ENCODE measurements at regions not wholly inside any gene's neighbourhood (a gene's known extent, or its start where the extent isn't known, plus 50 kb on each side); places are given as distances from the start of the nearest gene placed in this dataset.

GRCh38 chr13:88926890-88927502, 1255.8 kb downstream of the SLITRK5 start:
- no peak for TF ChIP-seq EZH2 (IDR thresholded peaks at IDR 0.05; ENCODE audit: low read length, unreplicated experiment)
- TF ChIP-seq CTCF (conservative IDR thresholded peaks at IDR 0.05; ENCODE audit: low read depth, low read length), result no peak
